C4-2B (cell line): ENCODE measurements at regions not wholly inside any gene's neighbourhood (a gene's known extent, or its start where the extent isn't known, plus 50 kb on each side); places are given as distances from the start of the nearest gene placed in this dataset.
"Not testable (repeated sequence)": the region's sequence is repeated elsewhere in the genome, so short reads cannot be mapped to it uniquely, and the experiment has no call there.

Experiments
- H3K27ac ChIP-seq: fragments of 450-650 bp; 2 replicates; pipeline ENCODE4 v1.5.1; 2017
- CTCF ChIP-seq: fragments of 450-650 bp; conservative IDR thresholded peaks from 2 replicates; pipeline ENCODE4 v1.5.1; 2017; ENCODE audit warnings: mild to moderate bottlenecking
- ZFX ChIP-seq: fragments of 450-650 bp; IDR thresholded peaks from 2 replicates; pipeline ENCODE4 v1.6.1; 2017

- H3K27ac ChIP-seq, result no peak overlapping the region
- no peak for TF ChIP-seq ZFX
- no peak for TF ChIP-seq CTCF
Observed at GRCh38 chr7:45325378-45325777, 167.8 kb downstream of the RAMP3 start.

- no peak overlapping the region for H3K27ac ChIP-seq
- no peak for TF ChIP-seq CTCF
- no peak for TF ChIP-seq ZFX
Observed at GRCh38 chr7:45328403-45328981, 170.9 kb downstream of the RAMP3 start.

- H3K27ac ChIP-seq, result no peak overlapping the region
- TF ChIP-seq CTCF, result no peak
- TF ChIP-seq ZFX, result no peak
Observed at GRCh38 chr7:45331563-45331962, 174.0 kb downstream of the RAMP3 start.

- H3K27ac ChIP-seq, result not testable (repeated sequence)
Observed at GRCh38 chr7:45335024-45335423, 177.4 kb downstream of the RAMP3 start.

GRCh38 chr7:45342236-45342635 lies 184.6 kb downstream of the RAMP3 start:
- no peak for TF ChIP-seq CTCF
- no peak for TF ChIP-seq ZFX
- H3K27ac ChIP-seq, result no peak overlapping the region

GRCh38 chr7:45343746-45344145 lies 186.2 kb downstream of the RAMP3 start:
- H3K27ac ChIP-seq, result no peak overlapping the region
- TF ChIP-seq CTCF (no peak), ZFX (no peak)

- TF ChIP-seq ZFX (no peak), CTCF (no peak)
- no peak overlapping the region for H3K27ac ChIP-seq
Observed at GRCh38 chr7:45347804-45348203, 190.2 kb downstream of the RAMP3 start.

GRCh38 chr7:45349090-45349489 lies 191.5 kb downstream of the RAMP3 start:
- no peak overlapping the region for H3K27ac ChIP-seq
- TF ChIP-seq CTCF, result no peak
- TF ChIP-seq ZFX, result no peak
